ENCODE measurements at regions not wholly inside any gene's neighbourhood (a gene's known extent, or its start where the extent isn't known, plus 50 kb on each side); places are given as distances from the start of the nearest gene placed in this dataset.

GRCh38 chrX:125404667-125405160, 85.0 kb downstream of the TEX13C start:
- TF ChIP-seq CTCF (IDR thresholded peaks at IDR 0.05) (no peak), POLR2AphosphoS5 (IDR thresholded peaks at IDR 0.05) (no peak)
